ENCODE measurements at regions not wholly inside any gene's neighbourhood (a gene's known extent, or its start where the extent isn't known, plus 50 kb on each side); places are given as distances from the start of the nearest gene placed in this dataset.

DNA sequence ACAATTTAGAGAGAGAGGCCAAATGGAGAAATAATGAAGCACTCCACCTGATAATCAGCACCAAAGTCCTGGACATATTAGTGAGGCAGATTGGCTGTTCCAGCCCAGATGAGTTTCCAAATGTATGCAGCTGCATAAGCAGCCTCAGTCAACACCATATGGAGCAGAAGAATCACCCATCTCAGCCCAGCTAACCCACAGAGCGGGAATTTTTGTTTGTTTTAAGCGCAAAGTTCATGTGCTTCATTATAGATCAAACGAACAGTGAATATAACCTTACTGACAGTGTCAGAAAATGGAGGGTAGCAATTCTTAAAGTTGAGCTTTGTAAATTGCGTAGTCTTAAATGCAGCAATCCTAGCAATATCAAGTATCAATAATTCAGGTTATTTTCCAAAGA lies 234.0 kb upstream of the CEP162 start:
- TF ChIP-seq, protein P1, sequence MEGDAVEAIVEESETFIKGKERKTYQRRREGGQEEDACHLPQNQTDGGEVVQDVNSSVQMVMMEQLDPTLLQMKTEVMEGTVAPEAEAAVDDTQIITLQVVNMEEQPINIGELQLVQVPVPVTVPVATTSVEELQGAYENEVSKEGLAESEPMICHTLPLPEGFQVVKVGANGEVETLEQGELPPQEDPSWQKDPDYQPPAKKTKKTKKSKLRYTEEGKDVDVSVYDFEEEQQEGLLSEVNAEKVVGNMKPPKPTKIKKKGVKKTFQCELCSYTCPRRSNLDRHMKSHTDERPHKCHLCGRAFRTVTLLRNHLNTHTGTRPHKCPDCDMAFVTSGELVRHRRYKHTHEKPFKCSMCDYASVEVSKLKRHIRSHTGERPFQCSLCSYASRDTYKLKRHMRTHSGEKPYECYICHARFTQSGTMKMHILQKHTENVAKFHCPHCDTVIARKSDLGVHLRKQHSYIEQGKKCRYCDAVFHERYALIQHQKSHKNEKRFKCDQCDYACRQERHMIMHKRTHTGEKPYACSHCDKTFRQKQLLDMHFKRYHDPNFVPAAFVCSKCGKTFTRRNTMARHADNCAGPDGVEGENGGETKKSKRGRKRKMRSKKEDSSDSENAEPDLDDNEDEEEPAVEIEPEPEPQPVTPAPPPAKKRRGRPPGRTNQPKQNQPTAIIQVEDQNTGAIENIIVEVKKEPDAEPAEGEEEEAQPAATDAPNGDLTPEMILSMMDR (IDR thresholded peaks at IDR 0.05 in 4 of 5, conservative IDR thresholded peaks at IDR 0.05 in 1 of 5): no peak
- TF ChIP-seq POLR2A (IDR thresholded peaks at IDR 0.05): no peak
